GM19043 (cell line): ENCODE measurements at regions not wholly inside any gene's neighbourhood (a gene's known extent, or its start where the extent isn't known, plus 50 kb on each side); places are given as distances from the start of the nearest gene placed in this dataset.
"Not testable (repeated sequence)": the region's sequence is repeated elsewhere in the genome, so short reads cannot be mapped to it uniquely, and the experiment has no call there.

Experiments used
- ATAC-seq: cut with Tn5 transposase; IDR thresholded peaks from one replicate; pipeline ENCODE4 v1.9.1; 2021; ENCODE audit warnings: low read depth; ENCODE audit not compliant: unreplicated experiment

- ATAC-seq = no peak
These were observed 1553.8 kb upstream of the FLRT2 start for GRCh38 chr14:83975841-83976770.

DNA sequence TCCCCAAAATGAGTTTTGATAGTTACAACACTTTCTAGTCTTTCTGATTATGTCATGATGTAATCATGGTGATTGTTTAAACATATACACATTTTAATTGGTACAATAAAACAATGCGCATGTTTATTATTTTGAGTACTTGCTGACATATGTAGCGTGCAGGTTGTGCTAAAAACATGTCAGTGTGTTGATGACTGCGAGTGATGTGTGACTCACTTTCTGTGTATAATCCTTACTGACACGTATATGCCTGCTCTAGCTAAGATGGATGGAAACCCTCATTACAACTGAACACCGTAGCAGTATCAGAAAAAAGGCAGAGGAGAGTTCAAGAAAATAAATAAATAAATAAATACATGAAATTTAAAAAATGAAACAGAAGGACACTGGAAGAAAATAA lies 1552.4 kb upstream of the FLRT2 start:
- ATAC-seq = no peak

- not testable (repeated sequence) for ATAC-seq
These were observed 1548.2 kb upstream of the FLRT2 start for GRCh38 chr14:83981676-83982258.

DNA sequence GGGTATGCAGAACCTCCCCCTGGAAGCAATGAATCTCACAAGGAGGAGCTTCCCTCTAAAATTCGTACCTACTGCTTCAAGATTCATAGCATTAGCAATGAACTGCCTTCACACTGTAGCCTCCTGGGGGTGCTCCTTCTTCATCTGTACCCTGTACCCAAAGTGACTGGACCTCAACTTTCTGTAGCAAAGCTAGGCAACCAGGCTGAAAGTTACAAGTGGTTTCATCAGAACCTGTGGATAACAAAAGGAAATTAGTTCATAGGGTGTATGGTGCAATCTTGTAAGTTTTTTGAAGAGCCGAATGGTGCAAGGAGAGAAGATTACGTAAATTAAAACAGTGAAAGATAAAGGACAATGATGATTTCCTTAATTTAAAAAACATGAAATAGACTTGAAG lies 1541.7 kb upstream of the FLRT2 start:
- ATAC-seq = no peak

GRCh38 chr14:83991666-83992065 lies 1538.3 kb upstream of the FLRT2 start:
- ATAC-seq = no peak

DNA sequence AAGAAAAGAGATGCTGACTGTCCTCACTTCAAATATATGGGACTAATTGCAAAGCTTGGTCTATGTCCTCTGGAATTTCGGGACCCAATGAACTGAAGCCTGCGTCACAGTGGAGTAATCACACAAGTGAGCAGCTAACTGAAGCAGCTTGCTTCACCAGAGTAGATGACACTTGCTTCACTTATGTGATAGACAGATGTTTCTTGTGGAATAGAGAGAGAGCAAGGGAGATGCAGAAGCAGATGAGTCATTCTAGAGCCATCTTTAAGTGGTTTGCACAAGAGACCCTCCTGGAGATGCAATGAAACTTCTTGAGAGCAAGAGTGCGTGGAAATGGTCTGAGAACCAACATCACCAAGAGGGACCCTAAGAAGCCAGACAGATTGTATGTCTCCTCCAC lies 1537.1 kb upstream of the FLRT2 start:
- ATAC-seq = no peak

DNA sequence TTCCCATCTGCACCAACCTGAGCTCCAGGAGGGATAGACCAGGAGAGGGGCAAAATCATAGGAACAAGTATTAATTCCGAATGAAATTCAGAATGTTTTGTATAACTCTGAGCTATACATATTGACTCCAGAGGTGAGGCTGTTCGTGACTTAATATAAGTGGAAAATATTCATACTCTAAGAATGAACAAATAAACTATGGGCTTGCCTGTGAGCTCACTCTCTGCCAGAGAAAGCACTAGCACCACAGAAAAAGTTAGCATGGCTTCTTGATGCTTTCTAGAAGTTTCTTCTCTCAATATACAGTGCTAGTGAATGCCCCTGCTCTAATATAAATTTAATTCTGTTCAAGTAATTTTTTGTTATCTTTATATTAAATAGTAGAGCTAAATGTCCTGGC lies 1536.4 kb upstream of the FLRT2 start:
- ATAC-seq = no peak

DNA sequence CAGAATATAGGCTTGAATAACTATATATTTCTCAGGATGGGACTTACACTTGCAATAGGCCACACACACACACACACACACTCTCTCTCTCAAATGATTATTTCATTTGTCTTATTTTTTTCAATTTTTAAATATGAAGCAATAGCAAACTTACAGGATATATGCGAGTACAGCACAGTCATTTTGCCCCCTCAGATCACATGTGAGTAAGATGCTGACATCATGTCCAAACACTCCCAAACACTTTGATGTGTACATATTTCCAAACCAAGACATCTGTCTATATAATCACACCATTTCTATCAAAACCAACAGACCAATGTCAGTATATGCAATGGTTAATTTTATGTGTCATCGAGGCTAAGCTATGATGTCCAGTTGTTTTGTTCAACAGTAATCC lies 1535.9 kb upstream of the FLRT2 start:
- no peak for ATAC-seq

GRCh38 chr14:84001023-84001422 lies 1528.9 kb upstream of the FLRT2 start:
- no peak for ATAC-seq

DNA sequence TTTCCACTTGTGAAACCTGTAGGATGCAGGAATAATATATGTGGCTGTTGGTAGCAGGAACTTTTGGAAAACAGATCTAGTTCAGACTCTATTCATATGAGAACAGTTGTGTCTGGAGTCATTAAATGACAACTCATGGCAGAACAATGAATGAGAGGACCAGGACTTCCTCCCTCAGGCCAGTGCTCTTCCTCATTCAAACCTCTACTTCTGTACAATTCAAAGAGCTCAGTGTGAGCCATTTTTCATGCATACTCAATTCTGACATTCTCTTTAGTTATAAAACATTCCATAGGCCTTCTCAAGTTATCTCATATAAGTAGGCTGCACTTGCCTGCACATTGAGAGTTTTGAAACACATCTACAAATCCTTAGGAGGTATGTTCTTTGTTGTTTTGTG lies 1526.6 kb upstream of the FLRT2 start:
- no peak for ATAC-seq

DNA sequence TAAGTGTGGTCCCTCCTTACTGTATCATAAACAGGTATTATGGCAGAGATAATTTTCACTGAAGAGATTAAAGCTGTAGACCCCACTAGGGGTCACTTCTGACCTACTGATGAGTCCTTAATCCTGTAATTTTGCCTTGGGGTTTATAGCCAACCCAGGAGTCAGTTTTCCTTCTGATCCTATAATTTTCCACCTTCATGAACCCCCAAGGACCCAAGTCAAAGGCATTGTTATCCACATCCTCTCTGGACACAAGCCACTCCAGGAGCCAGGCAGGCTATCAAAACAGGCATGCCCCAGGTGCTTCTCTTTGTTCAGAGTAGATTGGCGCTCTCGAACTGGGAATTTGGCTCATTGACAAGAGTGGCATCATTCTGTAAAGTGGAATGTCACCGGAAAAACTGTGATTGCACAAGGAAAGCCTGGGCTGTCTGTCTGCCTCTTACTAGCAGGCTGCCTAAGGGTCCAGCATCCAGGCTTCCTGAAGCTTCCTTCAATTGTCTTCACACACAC lies 1523.2 kb upstream of the FLRT2 start:
- ATAC-seq = no peak

- ATAC-seq = no peak
These were observed 1516.5 kb upstream of the FLRT2 start for GRCh38 chr14:84013424-84013823.

GRCh38 chr14:84017495-84017894 lies 1512.4 kb upstream of the FLRT2 start:
- no peak for ATAC-seq

- ATAC-seq = no peak
These were observed 1508.5 kb upstream of the FLRT2 start for GRCh38 chr14:84021433-84021832.

- no peak for ATAC-seq
These were observed 1505.6 kb upstream of the FLRT2 start for GRCh38 chr14:84024231-84024820.

DNA sequence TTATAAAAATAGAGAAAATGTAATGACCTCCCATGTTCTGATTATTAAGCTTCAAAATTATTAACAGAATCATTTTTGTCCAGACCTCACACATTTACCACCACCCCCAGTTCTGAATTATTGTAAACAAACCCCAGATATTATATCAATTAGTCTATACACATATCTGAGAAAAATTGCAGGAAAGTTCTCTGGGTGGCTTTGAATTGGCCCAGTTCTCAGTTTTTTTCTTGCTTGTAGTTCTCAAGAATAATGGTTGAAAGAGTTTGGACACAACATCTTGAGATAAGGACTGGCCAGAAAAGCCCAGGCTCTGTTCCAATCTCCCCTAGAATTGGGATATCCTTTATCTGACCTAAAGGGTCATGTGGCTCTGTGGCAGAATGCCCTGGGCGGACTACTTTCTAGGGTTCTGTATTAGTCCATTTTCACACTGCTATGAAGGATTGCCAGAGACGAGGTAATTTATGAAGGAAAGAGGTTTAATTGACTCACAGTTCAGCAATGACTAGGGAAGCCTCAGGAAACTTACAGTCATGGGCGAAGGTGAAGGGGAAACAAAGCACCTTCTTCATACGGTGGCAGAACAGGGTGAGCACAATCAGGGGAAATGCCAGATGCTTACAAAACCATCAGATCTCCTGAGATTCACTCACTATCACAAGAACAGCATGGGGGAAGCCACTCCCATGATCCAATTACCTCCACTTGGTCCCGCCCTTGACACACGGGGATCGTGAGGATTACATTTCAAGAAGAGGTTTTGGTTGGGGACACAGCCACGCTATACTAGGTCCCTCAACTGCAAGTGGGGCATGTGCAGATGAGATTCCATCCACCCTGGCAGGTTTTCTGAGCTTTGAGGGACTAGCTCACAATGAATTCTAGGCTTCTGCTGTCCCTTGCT lies 1504.6 kb upstream of the FLRT2 start:
- no peak for ATAC-seq

DNA sequence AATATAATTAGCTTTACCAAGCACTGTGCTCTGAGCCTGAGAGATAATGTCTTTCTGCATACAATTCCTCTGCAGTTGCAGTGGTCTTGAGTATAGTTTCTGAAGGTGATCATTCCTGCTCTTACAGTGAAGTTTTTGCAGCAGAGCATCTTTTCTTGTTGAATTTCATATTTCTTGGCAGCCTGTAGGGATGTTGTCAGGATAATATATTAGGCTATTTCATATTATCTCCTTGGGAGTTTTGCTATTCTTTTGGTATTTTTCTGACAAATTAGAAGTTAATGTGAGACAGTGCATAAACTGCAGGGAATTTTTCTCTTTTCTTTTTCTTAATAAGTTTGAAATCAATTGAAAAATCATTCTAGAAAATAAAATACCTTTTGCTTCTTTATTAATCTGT lies 1502.6 kb upstream of the FLRT2 start:
- no peak for ATAC-seq

- no peak for ATAC-seq
These were observed 1501.8 kb upstream of the FLRT2 start for GRCh38 chr14:84028080-84028604.

GRCh38 chr14:84029246-84029645 lies 1500.7 kb upstream of the FLRT2 start:
- ATAC-seq = no peak

DNA sequence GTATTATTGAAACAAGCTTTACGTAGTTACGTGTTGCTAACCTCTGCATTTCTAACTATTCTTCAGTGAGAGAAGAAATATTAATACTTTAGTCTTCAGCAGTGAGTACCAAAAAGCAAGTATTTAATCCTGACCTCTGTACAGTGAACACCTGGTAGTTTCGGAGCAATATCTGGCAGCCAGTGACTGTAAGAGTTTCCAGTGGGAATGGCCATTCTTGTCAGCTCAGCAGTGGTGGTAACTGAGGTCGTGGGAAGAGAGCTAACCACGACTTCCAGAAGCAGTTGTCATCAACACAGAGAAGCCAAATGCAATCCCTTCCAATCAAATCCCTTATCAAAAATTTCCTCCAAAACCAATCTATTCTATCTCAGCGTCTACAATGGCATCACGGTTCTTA lies 1500.2 kb upstream of the FLRT2 start:
- ATAC-seq = no peak
